ENCODE measurements at regions not wholly inside any gene's neighbourhood (a gene's known extent, or its start where the extent isn't known, plus 50 kb on each side); places are given as distances from the start of the nearest gene placed in this dataset.

DNA sequence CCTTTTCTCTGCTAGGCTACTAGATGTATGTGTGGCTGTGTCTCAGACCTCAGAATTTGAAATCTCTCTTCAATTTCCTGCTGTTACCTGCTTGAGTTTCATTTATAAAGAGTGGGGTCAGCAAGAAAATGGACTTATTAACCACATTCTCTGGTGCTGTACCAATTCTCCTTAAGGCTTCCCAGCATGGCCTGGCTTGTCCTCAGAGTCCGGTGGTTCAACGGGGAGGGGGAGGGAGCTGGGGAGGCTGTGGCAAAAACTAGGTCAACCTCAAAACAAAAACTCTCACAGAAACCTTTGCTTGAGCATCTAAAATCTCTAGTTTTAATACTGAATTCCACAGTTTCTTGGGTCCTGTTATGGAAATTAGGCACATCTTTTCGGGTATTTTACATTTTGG is 389.1 kb upstream of the COBL start:
- ChIA-PET POLR2A (ENCODE audit: unreplicated experiment) (no interaction called here), CTCF (no interaction called here)
- H3K9me3 ChIP-seq (ENCODE audit: control insufficient read depth, insufficient read depth, low read length) = peaks cover 5% of the 10 kb centered on the region; the same call in 1 of the 2 replicates
- no peak overlapping the region for H3K14ac ChIP-seq (replicated peaks; ENCODE audit: low read depth, low read length)
- no peak overlapping the region for H3K23ac ChIP-seq (ENCODE audit: low read depth, low read length)
- H3K4ac ChIP-seq (ENCODE audit: low read depth, low read length) = no peak overlapping the region
- no peak overlapping the region for H2BK20ac ChIP-seq (ENCODE audit: low read depth, low read length)
- ATAC-seq (ENCODE audit: low read depth) = no peak
- H3K27me3 ChIP-seq (ENCODE audit: control insufficient read depth, insufficient read depth, low read length) = no peaks in the 10 kb centered on the region
- no peak overlapping the region for H2AK5ac ChIP-seq (ENCODE audit: low read depth, low read length)
- no peak overlapping the region for H4K8ac ChIP-seq (ENCODE audit: low read depth in 2 of 2, low read length in 2 of 2)
- no CpG with 5 or more reads among the region's 3 CpGs for WGBS, 2 experiments (ENCODE audit: extremely low coverage in 2 of 2, insufficient read length in 1 of 2)
- dilution Hi-C loops (cut with HindIII; ENCODE audit: low sequenced_read_pairs, unreplicated experiment) (no loop called here), in situ Hi-C loops (cut with MboI; ENCODE audit: low sequenced_read_pairs) (no loop called here), intact Hi-C loops (cut with micrococcal nuclease) (no loop called here)
- no peak overlapping the region for H3K56ac ChIP-seq (ENCODE audit: extremely low read depth, insufficient read depth, low read length)
- H3K4me1 ChIP-seq (ENCODE audit: control insufficient read depth, insufficient read depth, low read length) = no peaks in the 10 kb centered on the region
- BruUV-seq (replicated peaks) = no TSS peak
- no peak overlapping the region for H3K4me3 ChIP-seq (ENCODE audit: insufficient read depth, low read depth, low read length)
- no peak overlapping the region for H2BK15ac ChIP-seq (ENCODE audit: low read depth, low read length)
- no peaks in the 10 kb centered on the region for H3K9me1 ChIP-seq (ENCODE audit: insufficient read depth, low read length)
- no peak overlapping the region for H3K4me2 ChIP-seq (ENCODE audit: low read depth, low read length)
- no peaks in the 10 kb centered on the region for H3K79me1 ChIP-seq (ENCODE audit: low read depth in 1 of 2, low read length in 2 of 2)
- H2BK5ac ChIP-seq (ENCODE audit: low read depth, low read length, poor library complexity, severe bottlenecking) = no peak overlapping the region
- no peaks in the 10 kb centered on the region for H4K20me1 ChIP-seq (ENCODE audit: insufficient read depth, low read length)
- no peak overlapping the region for H3K18ac ChIP-seq (ENCODE audit: low read depth, low read length)
- H2AFZ ChIP-seq (replicated peaks; ENCODE audit: low read length, poor library complexity) = no peak overlapping the region
- no peak overlapping the region for H2AK9ac ChIP-seq (replicated peaks; ENCODE audit: low read depth, low read length, poor library complexity)
- H3K36me3 ChIP-seq (ENCODE audit: control insufficient read depth, insufficient read depth, low read length) = no peaks in the 10 kb centered on the region
- no peak overlapping the region for H3K27ac ChIP-seq (ENCODE audit: insufficient read depth, low read length)
- H4K5ac ChIP-seq (ENCODE audit: low read depth, low read length) = no peak overlapping the region
- no peak overlapping the region for H4K91ac ChIP-seq (ENCODE audit: insufficient read depth, low read depth, low read length)
- no peak overlapping the region for H3K9ac ChIP-seq (ENCODE audit: low read depth, low read length)
- TF ChIP-seq MXI1 (IDR thresholded peaks at IDR 0.05; ENCODE audit: borderline replicate concordance, low read depth, low read length) = no peak
- no peak for TF ChIP-seq RCOR1 (IDR thresholded peaks at IDR 0.05; ENCODE audit: insufficient replicate concordance, low read length)
- TF ChIP-seq RFX5 (IDR thresholded peaks at IDR 0.05; ENCODE audit: low read depth, low read length) = no peak
- no peak for TF ChIP-seq BHLHE40 (IDR thresholded peaks at IDR 0.05; ENCODE audit: low read depth, low read length)
- TF ChIP-seq MAZ (IDR thresholded peaks at IDR 0.05; ENCODE audit: borderline replicate concordance, low read depth, low read length) = no peak
- TF ChIP-seq RAD21 (IDR thresholded peaks at IDR 0.05; ENCODE audit: low read length) = no peak
- TF ChIP-seq FOS (IDR thresholded peaks at IDR 0.05; ENCODE audit: low read depth, low read length) = no peak
- TF ChIP-seq USF2 (IDR thresholded peaks at IDR 0.05; ENCODE audit: low read depth, low read length) = no peak
- TF ChIP-seq POLR2A (IDR thresholded peaks at IDR 0.05; ENCODE audit: low read depth, low read length) = no peak
- no peak for TF ChIP-seq CTCF (conservative IDR thresholded peaks at IDR 0.05; ENCODE audit: low read depth, low read length)
- TF ChIP-seq NFE2L2 (IDR thresholded peaks at IDR 0.05; ENCODE audit: low read depth, low read length) = no peak
- no peak for DNase-seq
- no peak overlapping the region for H2BK120ac ChIP-seq (ENCODE audit: low read depth, low read length)
